Panc1 (cell line): ENCODE measurements at regions not wholly inside any gene's neighbourhood (a gene's known extent, or its start where the extent isn't known, plus 50 kb on each side); places are given as distances from the start of the nearest gene placed in this dataset.

Source experiments
- CTCF ChIP-seq: fragments of 450-650 bp; IDR thresholded peaks from 2 replicates; pipeline ENCODE4 v1.5.1; 2017; ENCODE audit warnings: mild to moderate bottlenecking
- POLR2AphosphoS5 ChIP-seq: IDR thresholded peaks from 2 replicates; pipeline ENCODE4 v1.6.1; 2012; ENCODE audit warnings: mild to moderate bottlenecking, low read depth, low read length, moderate library complexity
- REST ChIP-seq, 2 experiments: IDR thresholded peaks; 2 replicates each; pipeline ENCODE4 v1.6.1; 2011 to 2012; ENCODE audit warnings: low read depth in 2 of 2, control low read depth in 1 of 2, low read length in 1 of 2, mild to moderate bottlenecking in 1 of 2, moderate library complexity in 1 of 2; ENCODE audit not compliant: insufficient read depth in 1 of 2

GRCh38 chr11:87666730-87667129 is 508.5 kb downstream of the RAB38 start:
- TF ChIP-seq CTCF (no peak), REST (IDR thresholded peaks at IDR 0.05; ENCODE audit: insufficient read depth in 1 of 2, low read depth in 2 of 2, low read length in 1 of 2) (no peak), POLR2AphosphoS5 (no peak)
